ENCODE measurements at regions not wholly inside any gene's neighbourhood (a gene's known extent, or its start where the extent isn't known, plus 50 kb on each side); places are given as distances from the start of the nearest gene placed in this dataset.

GRCh38 chr22:22703203-22703570 is 58.8 kb downstream of the GGTLC2 start:
- Histone ChIP-seq H4K8ac (replicated peaks; ENCODE audit: insufficient read length, low read depth, low read length) (no peak overlapping the region), H2AK5ac (ENCODE audit: insufficient read length, low read length) (no peak overlapping the region), H3K27ac (ENCODE audit: insufficient read length, low read depth, low read length) (no peak overlapping the region), H3K4ac (ENCODE audit: low read depth, low read length) (no peak overlapping the region), H2BK20ac (ENCODE audit: low read depth, low read length, poor library complexity, severe bottlenecking) (no peak overlapping the region), H3K18ac (ENCODE audit: insufficient read length, low read depth, low read length) (no peak overlapping the region), H2BK12ac (ENCODE audit: insufficient read length, low read depth, low read length) (no peak overlapping the region), H2AFZ (ENCODE audit: low read length) (no peak overlapping the region), H2BK120ac (ENCODE audit: low read depth, low read length, poor library complexity, severe bottlenecking) (no peak overlapping the region), H3K23me2 (ENCODE audit: insufficient read length, low read depth, low read length, poor library complexity, severe bottlenecking) (no peaks in the 10 kb centered on the region), H3K27me3 (ENCODE audit: insufficient read depth, low read length) (peaks cover 24% of the 10 kb centered on the region; the same call in 1 of the 2 replicates), H3K9ac (ENCODE audit: extremely low read depth, insufficient read length, low read length) (no peak overlapping the region), H3T11ph (ENCODE audit: low read length) (no peak overlapping the region), H3K23ac (ENCODE audit: insufficient read length, low read depth, low read length) (no peak overlapping the region), H3K79me2 (ENCODE audit: insufficient read depth, low read length) (no peaks in the 10 kb centered on the region), H3K79me1 (ENCODE audit: insufficient read depth, low read depth, low read length, poor library complexity, severe bottlenecking) (no peaks in the 10 kb centered on the region), H3K56ac (ENCODE audit: insufficient read length, low read depth, low read length) (no peak overlapping the region), H3K14ac (ENCODE audit: insufficient read depth, low read length) (no peak overlapping the region), H4K5ac (ENCODE audit: insufficient read length, low read depth, low read length) (no peak overlapping the region), H4K20me1 (ENCODE audit: control insufficient read depth, insufficient read depth, insufficient read length) (no peaks in the 10 kb centered on the region), H3K4me1 (ENCODE audit: insufficient read depth, low read length) (no peaks in the 10 kb centered on the region), H4K91ac (ENCODE audit: insufficient read length, low read depth, low read length) (no peak overlapping the region), H3K9me3 (ENCODE audit: control insufficient read depth, low read depth, low read length) (no peaks in the 10 kb centered on the region), H3K4me2 (ENCODE audit: insufficient read depth, insufficient read length, low read length) (no peak overlapping the region), H2BK15ac (ENCODE audit: low read depth, low read length) (no peak overlapping the region), H2BK5ac (ENCODE audit: insufficient read length, low read length) (no peak overlapping the region)
- no peak for TF ChIP-seq CTCF (conservative IDR thresholded peaks at IDR 0.05)
- Mint-ChIP-seq H3K27ac (no peak overlapping the region), H3K36me3 (ENCODE audit: insufficient read depth in 1 of 3, low read depth in 3 of 3) (no peaks in the 10 kb centered on the region), H3K9me3 (no peaks in the 10 kb centered on the region), H3K27me3 (ENCODE audit: low read depth) (peaks cover 99% of the 10 kb centered on the region), H3K4me1 (no peaks in the 10 kb centered on the region), H3K4me3 (no peak overlapping the region)
- no CpG with 5 or more reads among the region's 4 CpGs for WGBS (ENCODE audit: extremely low coverage, insufficient read length, low lambda C conversion rate)
- no peak for DNase-seq
